Esophagus muscularis mucosa (tissue), 4 donors: ENCODE measurements at regions not wholly inside any gene's neighbourhood (a gene's known extent, or its start where the extent isn't known, plus 50 kb on each side); places are given as distances from the start of the nearest gene placed in this dataset.
"Not testable (repeated sequence)": the region's sequence is repeated elsewhere in the genome, so short reads cannot be mapped to it uniquely, and the experiment has no call there.

Experiments used
- DNase-seq: peaks from one replicate; pipeline ENCODE4 v3.0.0-alpha.2; 2017; ENCODE audit errors: extremely low spot score
- H3K27ac ChIP-seq, 4 donors: fragments of 200-600 bp; sonication (generic); replicated peaks in 1 of 4; 1 replicate in 3 of 4; 2 replicates in 1 of 4; pipeline ENCODE4 v1.5.1; 2016 to 2019; ENCODE audit warnings: mild to moderate bottlenecking in 1 of 4
- H3K27me3 ChIP-seq, 4 donors: fragments of 200-600 bp; sonication (generic); one replicate each; pipeline versions ENCODE4 v1.5.1 to v1.6.0; 2016 to 2019
- H3K36me3 ChIP-seq, 4 donors: fragments of 200-600 bp; sonication (generic); one replicate each; pipeline ENCODE4 v1.5.1; 2016 to 2019
- H3K4me1 ChIP-seq, 4 donors: fragments of 200-600 bp; sonication (generic); one replicate each; pipeline ENCODE4 v1.5.1; 2016 to 2019
- H3K4me3 ChIP-seq, 4 donors: fragments of 200-600 bp; sonication (generic); 1 replicate in 2 of 4; 2 replicates in 2 of 4; pipeline ENCODE4 v1.5.1; 2016 to 2019; ENCODE audit warnings: mild to moderate bottlenecking in 4 of 4, moderate library complexity in 1 of 4
- H3K9me3 ChIP-seq, 4 donors: fragments of 200-600 bp; sonication (generic); 1 replicate in 3 of 4; 2 replicates in 1 of 4; pipeline ENCODE4 v1.5.1; 2016 to 2019
- EP300 ChIP-seq: sonication (generic); formaldehyde crosslinking; IDR thresholded peaks from one replicate; pipeline ENCODE4 v1.6.1; 2017; ENCODE audit warnings: antibody characterized with exemption
- POLR2A ChIP-seq: fragments of 450-650 bp; IDR thresholded peaks from one replicate; pipeline ENCODE4 v1.6.1; 2017; ENCODE audit warnings: antibody characterized with exemption, moderate library complexity, mild to moderate bottlenecking, low read depth
- POLR2AphosphoS5 ChIP-seq, 2 donors: sonication (generic); formaldehyde crosslinking; IDR thresholded peaks; one replicate each; pipeline ENCODE4 v1.6.1; 2017; ENCODE audit warnings: antibody characterized with exemption in 2 of 2
- WGBS: methylation state at CpG from one replicate; pipeline ENCODE4 v1.1.5; 2018; 5-methylcytosine and 5-hydroxymethylcytosine counted together
- intact Hi-C: fragments of 100-400 bp; cut with DNase I; formaldehyde crosslinking; loops from one replicate; pipeline ENCODE4 v1.15.1; 2023
- TF ChIP-seq, protein P1 (sequence below), 3 experiments: fragments of 200-600 bp in 2 of 3; fragments of 450-650 bp in 1 of 3; sonication (generic) in 2 of 3; IDR thresholded peaks; one replicate each; pipeline ENCODE4 v1.5.1; 2017 to 2019; ENCODE audit warnings: antibody characterized with exemption in 3 of 3, mild to moderate bottlenecking in 2 of 3, moderate library complexity in 1 of 3

DNA sequence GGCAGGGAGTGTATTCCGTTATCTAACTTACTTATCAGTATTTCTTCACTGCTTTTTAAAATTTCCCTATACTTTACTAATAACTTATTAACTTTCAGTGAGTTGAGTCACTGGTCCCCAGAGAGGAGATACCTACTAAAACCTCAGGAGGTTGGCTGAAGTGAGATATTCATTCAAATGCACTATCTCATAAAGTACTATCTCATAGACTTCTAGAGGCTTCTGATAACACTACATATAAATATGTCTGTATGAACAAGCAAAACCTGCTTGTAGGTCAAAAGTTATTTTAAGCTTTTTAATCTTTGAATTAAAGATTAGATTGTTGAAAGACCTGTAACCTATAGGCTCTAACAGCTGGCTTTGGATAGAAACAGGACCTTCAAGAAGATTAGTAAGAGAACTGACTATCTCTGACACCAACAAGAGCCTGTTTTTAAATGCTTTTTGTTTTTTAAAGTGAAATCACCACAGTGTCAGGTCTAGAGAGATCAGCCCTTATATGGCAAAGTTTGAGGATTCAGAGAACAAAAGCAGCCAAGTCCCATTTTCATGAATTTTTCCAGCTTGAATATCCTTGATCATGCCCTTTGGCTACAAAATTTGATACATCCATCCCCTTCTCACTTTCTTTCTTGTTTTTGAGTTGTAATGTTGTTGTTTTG is 242.2 kb downstream of the ARL4A start:
- no peak for DNase-seq
- Histone ChIP-seq H3K4me3 (no peak overlapping the region), H3K27ac (no peak overlapping the region), H3K27me3 (no peaks in the 10 kb centered on the region), H3K4me1 (peaks cover 0 to 7% (median 3%) of the 10 kb centered on the region in 4 donors), H3K9me3 (no peaks in the 10 kb centered on the region), H3K36me3 (no peaks in the 10 kb centered on the region)
- TF ChIP-seq POLR2A (no peak), POLR2AphosphoS5 (IDR thresholded peaks at IDR 0.05) (no peak), EP300 (no peak)
- TF ChIP-seq, protein P1, sequence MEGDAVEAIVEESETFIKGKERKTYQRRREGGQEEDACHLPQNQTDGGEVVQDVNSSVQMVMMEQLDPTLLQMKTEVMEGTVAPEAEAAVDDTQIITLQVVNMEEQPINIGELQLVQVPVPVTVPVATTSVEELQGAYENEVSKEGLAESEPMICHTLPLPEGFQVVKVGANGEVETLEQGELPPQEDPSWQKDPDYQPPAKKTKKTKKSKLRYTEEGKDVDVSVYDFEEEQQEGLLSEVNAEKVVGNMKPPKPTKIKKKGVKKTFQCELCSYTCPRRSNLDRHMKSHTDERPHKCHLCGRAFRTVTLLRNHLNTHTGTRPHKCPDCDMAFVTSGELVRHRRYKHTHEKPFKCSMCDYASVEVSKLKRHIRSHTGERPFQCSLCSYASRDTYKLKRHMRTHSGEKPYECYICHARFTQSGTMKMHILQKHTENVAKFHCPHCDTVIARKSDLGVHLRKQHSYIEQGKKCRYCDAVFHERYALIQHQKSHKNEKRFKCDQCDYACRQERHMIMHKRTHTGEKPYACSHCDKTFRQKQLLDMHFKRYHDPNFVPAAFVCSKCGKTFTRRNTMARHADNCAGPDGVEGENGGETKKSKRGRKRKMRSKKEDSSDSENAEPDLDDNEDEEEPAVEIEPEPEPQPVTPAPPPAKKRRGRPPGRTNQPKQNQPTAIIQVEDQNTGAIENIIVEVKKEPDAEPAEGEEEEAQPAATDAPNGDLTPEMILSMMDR (IDR thresholded peaks at IDR 0.05): no peak
- intact Hi-C loops: no loop called here
- WGBS: 84% methylated on average over 1 of the region's 1 CpG

DNA sequence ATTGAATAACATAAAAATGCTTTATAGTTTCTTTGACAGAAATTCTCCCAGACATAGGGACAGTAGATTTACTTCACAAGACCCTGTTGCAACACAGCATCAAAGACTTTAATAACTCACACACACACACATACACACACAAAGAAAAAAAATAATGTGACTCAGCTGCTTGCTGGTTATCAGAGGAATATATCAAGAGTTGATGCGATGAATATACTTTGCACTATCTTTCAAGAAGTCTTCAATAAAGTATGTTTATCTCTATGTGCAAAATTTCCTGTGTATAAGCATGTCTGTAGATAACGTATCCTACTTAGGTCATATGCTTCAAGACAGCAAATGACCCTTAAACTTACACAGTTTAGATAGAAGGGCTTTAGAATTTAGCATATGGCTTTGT is 243.1 kb downstream of the ARL4A start:
- no peak overlapping the region for H3K4me3 ChIP-seq
- no peaks in the 10 kb centered on the region for H3K36me3 ChIP-seq
- no peaks in the 10 kb centered on the region for H3K9me3 ChIP-seq
- TF ChIP-seq EP300: no peak
- TF ChIP-seq, protein P1 (IDR thresholded peaks at IDR 0.05): no peak
- no peak for TF ChIP-seq POLR2A
- TF ChIP-seq POLR2AphosphoS5 (IDR thresholded peaks at IDR 0.05): no peak
- peaks cover 0 to 7% (median 3%) of the 10 kb centered on the region in 4 donors for H3K4me1 ChIP-seq
- no peak overlapping the region for H3K27ac ChIP-seq
- intact Hi-C loops: no loop called here
- no peak for DNase-seq
- WGBS: 79% methylated on average over 2 of the region's 2 CpGs
- H3K27me3 ChIP-seq: no peaks in the 10 kb centered on the region

DNA sequence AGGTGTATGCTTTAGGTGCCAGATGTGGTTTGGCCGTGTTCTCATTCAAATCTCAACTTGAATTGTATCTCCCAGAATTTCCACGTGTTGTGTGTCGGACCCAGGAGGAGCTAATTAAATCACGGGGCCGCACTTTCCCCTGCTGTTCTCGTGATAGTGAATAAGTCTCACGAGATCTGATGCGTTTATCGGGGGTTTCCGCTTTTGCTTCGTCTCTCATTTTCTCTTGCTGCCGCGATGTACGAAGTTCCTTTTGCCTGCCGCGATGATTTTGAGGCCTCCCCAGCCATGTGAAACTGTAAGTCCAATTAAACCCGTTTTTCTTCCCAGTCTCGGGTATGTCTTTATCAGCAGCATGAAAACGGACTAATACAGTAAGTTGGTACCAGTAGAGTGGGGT is 244.0 kb downstream of the ARL4A start:
- WGBS: 94% methylated on average over 19 of the region's 19 CpGs
- H3K4me1 ChIP-seq, H3K36me3 ChIP-seq, DNase-seq, H3K4me3 ChIP-seq, H3K27ac ChIP-seq, H3K27me3 ChIP-seq, H3K9me3 ChIP-seq, intact Hi-C loops: not testable (repeated sequence)

DNA sequence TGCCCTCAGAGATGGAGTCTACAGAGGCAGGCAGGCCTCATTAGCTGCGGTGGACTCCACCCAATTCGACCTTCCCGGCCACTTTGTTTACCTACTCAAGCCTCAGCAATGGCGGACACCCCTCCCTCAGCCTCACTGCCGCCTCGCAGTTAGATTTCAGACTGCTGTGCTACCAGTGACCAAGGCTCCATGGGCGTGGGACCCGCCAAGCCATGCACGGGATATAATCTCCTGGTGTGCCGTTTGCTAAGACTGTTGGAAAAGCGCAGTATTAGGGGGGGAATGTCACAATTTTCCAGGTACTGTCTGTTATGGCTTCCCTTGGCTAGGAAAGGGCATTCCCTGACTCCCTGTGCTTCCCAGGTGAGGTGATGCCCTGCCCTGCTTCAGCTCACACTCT is 252.3 kb downstream of the ARL4A start:
- WGBS: 96% methylated on average over 6 of the region's 11 CpGs
- intact Hi-C loops: no loop called here

DNA sequence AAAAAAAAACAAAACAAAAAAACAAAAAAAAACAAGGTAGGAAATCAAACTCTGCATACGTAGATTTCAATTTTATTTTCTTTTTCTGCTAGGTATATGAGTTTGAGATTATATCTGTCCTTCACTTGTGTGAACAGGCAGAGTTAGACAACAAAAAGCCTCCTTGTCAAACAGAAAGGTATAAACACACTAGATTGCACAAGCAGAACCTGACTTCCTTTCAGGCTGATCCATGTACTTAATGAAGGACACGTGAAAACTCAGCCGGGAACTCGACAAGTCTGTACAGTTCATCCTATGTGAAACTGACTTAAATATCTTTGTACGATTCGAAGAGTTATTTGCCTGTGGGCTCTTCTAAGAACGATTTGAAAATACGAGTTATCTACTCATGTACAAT is 254.1 kb downstream of the ARL4A start:
- Histone ChIP-seq H3K9me3 (peaks cover 0 to 15% (median 5%) of the 10 kb centered on the region in 4 donors), H3K4me3 (no peak overlapping the region), H3K27ac (no peak overlapping the region), H3K4me1 (peaks cover 0 to 8% (median 4%) of the 10 kb centered on the region in 4 donors), H3K27me3 (no peaks in the 10 kb centered on the region), H3K36me3 (no peaks in the 10 kb centered on the region)
- intact Hi-C loops: no loop called here
- 88% methylated on average over 8 of the region's 8 CpGs for WGBS
- TF ChIP-seq EP300 (no peak), POLR2A (no peak)
- TF ChIP-seq, protein P1 (IDR thresholded peaks at IDR 0.05): no peak
- DNase-seq: no peak

More for the DNA sequence above, 252.3 kb downstream of the ARL4A start:
- Histone ChIP-seq H3K27ac (no peak overlapping the region), H3K4me3 (no peak overlapping the region), H3K27me3 (no peaks in the 10 kb centered on the region), H3K9me3 (peaks cover 0 to 15% (median 5%) of the 10 kb centered on the region in 4 donors), H3K36me3 (no peaks in the 10 kb centered on the region), H3K4me1 (peaks cover 0 to 8% (median 4%) of the 10 kb centered on the region in 4 donors)
- DNase-seq: no peak
- TF ChIP-seq EP300 (no peak), POLR2A (no peak), POLR2AphosphoS5 (IDR thresholded peaks at IDR 0.05) (no peak)
- TF ChIP-seq, protein P1 (IDR thresholded peaks at IDR 0.05): no peak
